Transverse colon (tissue), 3 donors: ENCODE measurements at regions not wholly inside any gene's neighbourhood (a gene's known extent, or its start where the extent isn't known, plus 50 kb on each side); places are given as distances from the start of the nearest gene placed in this dataset.

ENCODE experiments used
- POLR2A ChIP-seq: fragments of 450-650 bp; IDR thresholded peaks from one replicate; pipeline ENCODE4 v1.6.1; 2016; ENCODE audit warnings: antibody characterized with exemption, mild to moderate bottlenecking, moderate library complexity
- TF ChIP-seq, protein P1 (sequence below), 5 experiments: fragments of 200-600 bp in 3 of 5; fragments of 450-650 bp in 2 of 5; sonication (generic) in 3 of 5; IDR thresholded peaks; 1 replicate in 2 of 5; 2 replicates in 3 of 5; pipeline ENCODE4 v1.5.1; 2016 to 2017; ENCODE audit warnings: antibody characterized with exemption in 5 of 5, inconsistent platforms in 3 of 5, mild to moderate bottlenecking in 2 of 5, moderate library complexity in 1 of 5

DNA sequence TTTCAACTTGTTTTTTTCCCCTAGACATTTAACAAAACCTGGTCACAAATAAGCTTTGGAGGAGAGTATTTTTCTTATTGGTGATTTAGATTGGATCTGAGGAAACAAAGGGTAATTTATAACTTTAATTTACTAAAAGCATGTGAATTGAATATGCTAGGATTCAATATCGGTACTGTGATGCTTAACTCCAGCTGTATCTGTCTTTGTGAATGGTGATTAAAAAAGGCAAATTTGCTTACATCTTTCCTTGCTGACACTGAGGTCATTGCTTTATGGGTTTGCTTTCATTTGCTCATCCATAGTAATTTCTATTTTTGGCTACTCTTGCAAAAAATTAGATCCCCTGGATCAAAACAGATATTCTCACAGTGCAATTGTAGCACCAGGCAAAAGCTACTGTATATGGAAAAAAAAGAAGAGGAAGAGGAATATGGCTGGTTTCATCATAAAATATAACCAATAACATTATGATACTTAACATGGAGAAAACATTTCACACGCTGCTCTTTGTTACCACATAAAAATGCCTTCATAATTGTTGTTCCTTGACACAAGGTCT lies 832.0 kb upstream of the ZEB2 start:
- no peak for TF ChIP-seq POLR2A
- TF ChIP-seq, protein P1, sequence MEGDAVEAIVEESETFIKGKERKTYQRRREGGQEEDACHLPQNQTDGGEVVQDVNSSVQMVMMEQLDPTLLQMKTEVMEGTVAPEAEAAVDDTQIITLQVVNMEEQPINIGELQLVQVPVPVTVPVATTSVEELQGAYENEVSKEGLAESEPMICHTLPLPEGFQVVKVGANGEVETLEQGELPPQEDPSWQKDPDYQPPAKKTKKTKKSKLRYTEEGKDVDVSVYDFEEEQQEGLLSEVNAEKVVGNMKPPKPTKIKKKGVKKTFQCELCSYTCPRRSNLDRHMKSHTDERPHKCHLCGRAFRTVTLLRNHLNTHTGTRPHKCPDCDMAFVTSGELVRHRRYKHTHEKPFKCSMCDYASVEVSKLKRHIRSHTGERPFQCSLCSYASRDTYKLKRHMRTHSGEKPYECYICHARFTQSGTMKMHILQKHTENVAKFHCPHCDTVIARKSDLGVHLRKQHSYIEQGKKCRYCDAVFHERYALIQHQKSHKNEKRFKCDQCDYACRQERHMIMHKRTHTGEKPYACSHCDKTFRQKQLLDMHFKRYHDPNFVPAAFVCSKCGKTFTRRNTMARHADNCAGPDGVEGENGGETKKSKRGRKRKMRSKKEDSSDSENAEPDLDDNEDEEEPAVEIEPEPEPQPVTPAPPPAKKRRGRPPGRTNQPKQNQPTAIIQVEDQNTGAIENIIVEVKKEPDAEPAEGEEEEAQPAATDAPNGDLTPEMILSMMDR (IDR thresholded peaks at IDR 0.05), result no peak
